ENCODE measurements at regions not wholly inside any gene's neighbourhood (a gene's known extent, or its start where the extent isn't known, plus 50 kb on each side); places are given as distances from the start of the nearest gene placed in this dataset.

DNA sequence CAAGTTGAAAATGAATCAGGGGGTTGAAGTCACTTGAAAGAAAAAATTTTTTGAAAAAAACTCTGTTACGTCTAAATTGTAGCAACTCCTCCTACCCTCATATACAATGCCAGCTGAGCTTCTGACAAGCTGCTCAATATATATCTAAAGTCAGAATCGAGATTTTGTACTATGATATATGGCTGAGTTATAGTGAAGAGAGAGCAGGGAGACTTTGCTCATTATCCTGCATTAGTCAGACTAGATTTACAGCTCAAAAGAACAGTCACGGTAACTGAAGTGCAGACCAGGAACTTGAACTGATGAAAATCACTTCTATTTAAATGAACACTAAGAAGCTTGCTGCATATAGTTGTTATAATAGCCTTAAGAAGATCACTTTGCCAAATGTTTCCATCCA, 153.1 kb downstream of the LACC1 start:
- TF ChIP-seq POLR2A (IDR thresholded peaks at IDR 0.05; ENCODE audit: low read depth, low read length) = no peak
- no peak for TF ChIP-seq POLR2AphosphoS5 (IDR thresholded peaks at IDR 0.05; ENCODE audit: low read depth, low read length)
- TF ChIP-seq TAF1 (IDR thresholded peaks at IDR 0.05; ENCODE audit: low read depth, low read length) = no peak
- no peak for TF ChIP-seq POU2F2 (IDR thresholded peaks at IDR 0.05; ENCODE audit: low read depth, low read length)
